ENCODE measurements at regions not wholly inside any gene's neighbourhood (a gene's known extent, or its start where the extent isn't known, plus 50 kb on each side); places are given as distances from the start of the nearest gene placed in this dataset.

GRCh38 chr9:13485068-13485596 is 205.6 kb upstream of the MPDZ start:
- H3K4me3 ChIP-seq = no peak overlapping the region
- no peak overlapping the region for H3K9ac ChIP-seq (ENCODE audit: insufficient read depth in 1 of 2, low read depth in 2 of 2, low read length in 2 of 2)
- TF ChIP-seq ZBTB34 (CRISPR knock-in tag; IDR thresholded peaks at IDR 0.05) = no peak
- no peak for TF ChIP-seq MITF (IDR thresholded peaks at IDR 0.05)
- no peak for TF ChIP-seq ZNF57 (CRISPR knock-in tag; IDR thresholded peaks at IDR 0.05)
- no peak for TF ChIP-seq ZNF778 (CRISPR knock-in tag; IDR thresholded peaks at IDR 0.05)
- TF ChIP-seq WHSC1 (IDR thresholded peaks at IDR 0.05; ENCODE audit: low read length) = no peak
- TF ChIP-seq CBFB (CRISPR knock-in tag; IDR thresholded peaks at IDR 0.05) = no peak
- TF ChIP-seq BCL6 (CRISPR knock-in tag; IDR thresholded peaks at IDR 0.05) = no peak
- no peak for TF ChIP-seq LARP7 (IDR thresholded peaks at IDR 0.05)
- no peaks in the 10 kb centered on the region for H3K27me3 ChIP-seq (ENCODE audit: control insufficient read depth in 2 of 2, insufficient read depth in 2 of 2, low read length in 2 of 2)
- H3K36me3 ChIP-seq (ENCODE audit: control insufficient read depth, insufficient read depth, low read length) = no peaks in the 10 kb centered on the region
- no peak for DNase-seq (ENCODE audit: extremely low read depth in 1 of 4, low spot score in 3 of 4)
- H4K20me1 ChIP-seq (replicated peaks; ENCODE audit: control insufficient read depth, insufficient read depth, low read length) = no peaks in the 10 kb centered on the region
- FAIRE-seq = no peak
- H2AFZ ChIP-seq (ENCODE audit: low read depth, low read length) = no peak overlapping the region
- H3K9me3 ChIP-seq (replicated peaks; ENCODE audit: control insufficient read depth, insufficient read depth, low read depth, low read length) = no peaks in the 10 kb centered on the region
- H3K27ac ChIP-seq (ENCODE audit: extremely low read depth, low read depth, low read length) = no peak overlapping the region
- ChIA-PET CTCF (ENCODE audit: low intra/inter-chr PET ratio) (no interaction called here), POLR2A (no interaction called here)
- in situ Hi-C loops (cut with MboI) = no loop called here
- H3K79me2 ChIP-seq (ENCODE audit: control insufficient read depth, insufficient read depth, low read length) = no peaks in the 10 kb centered on the region
- whole genome bisulfite sequencing (ENCODE audit: insufficient coverage, low coverage, missing lambda C conversion rate) = 0% methylated on average over 3 of the region's 3 CpGs
- H3K9me1 ChIP-seq (ENCODE audit: control insufficient read depth, insufficient read depth, low read length) = no peaks in the 10 kb centered on the region
- ATAC-seq = no peak
- H3K4me2 ChIP-seq (ENCODE audit: insufficient read depth, low read length) = no peak overlapping the region
- no peaks in the 10 kb centered on the region for H3K4me1 ChIP-seq (replicated peaks in 1 of 2; ENCODE audit: control insufficient read depth in 2 of 2, insufficient read depth in 2 of 2, low read length in 2 of 2)
- intact Hi-C loops (cut with micrococcal nuclease) = no loop called here
- no TSS peak for BruUV-seq (replicated peaks)

Data from K562 (cell line).